ENCODE measurements at regions not wholly inside any gene's neighbourhood (a gene's known extent, or its start where the extent isn't known, plus 50 kb on each side); places are given as distances from the start of the nearest gene placed in this dataset.

GRCh38 chr14:40099316-40099715 lies 667.1 kb upstream of the FBXO33 start:
- TF ChIP-seq ZNF274 (IDR thresholded peaks at IDR 0.05; ENCODE audit: low read depth, low read length) (no peak), YY1 (IDR thresholded peaks at IDR 0.05; ENCODE audit: insufficient read depth, insufficient read length) (no peak), SUZ12 (IDR thresholded peaks at IDR 0.05; ENCODE audit: extremely low read depth, insufficient read depth, insufficient read length) (no peak)
